ENCODE measurements at regions not wholly inside any gene's neighbourhood (a gene's known extent, or its start where the extent isn't known, plus 50 kb on each side); places are given as distances from the start of the nearest gene placed in this dataset.

GRCh38 chr5:172588380-172588779 is 52.7 kb upstream of the NEURL1B start:
- DNase-seq (ENCODE audit: low spot score): no peak

GRCh38 chr5:172587061-172587405 is 54.0 kb upstream of the NEURL1B start:
- DNase-seq (ENCODE audit: low spot score): no peak

GRCh38 chr5:172586125-172587060 is 54.7 kb upstream of the NEURL1B start:
- no peak for DNase-seq (ENCODE audit: low spot score)

GRCh38 chr5:172585114-172585513 is 55.9 kb upstream of the NEURL1B start:
- DNase-seq (ENCODE audit: low spot score): no peak

- no peak for DNase-seq (ENCODE audit: low spot score)
Observed at GRCh38 chr5:172584638-172585037, 56.4 kb upstream of the NEURL1B start.

GRCh38 chr5:172583931-172584511 is 57.0 kb upstream of the NEURL1B start:
- no peak for DNase-seq (ENCODE audit: low spot score)

- no peak for DNase-seq (ENCODE audit: low spot score)
Observed at GRCh38 chr5:172582940-172583339, 58.1 kb upstream of the NEURL1B start.

GRCh38 chr5:172581315-172581714 is 59.7 kb upstream of the NEURL1B start:
- DNase-seq (ENCODE audit: low spot score): no peak

GRCh38 chr5:172579403-172579990 is 61.6 kb upstream of the NEURL1B start:
- DNase-seq (ENCODE audit: low spot score): no peak

- no peak for DNase-seq (ENCODE audit: low spot score)
Observed at GRCh38 chr5:172577267-172577909, 63.7 kb upstream of the NEURL1B start.

- no peak for DNase-seq (ENCODE audit: low spot score)
Observed at GRCh38 chr5:172575816-172576545, 65.1 kb upstream of the NEURL1B start.

GRCh38 chr5:172575416-172575815 is 65.6 kb upstream of the NEURL1B start:
- no peak for DNase-seq (ENCODE audit: low spot score)

GRCh38 chr5:172574871-172575223 is 66.2 kb upstream of the NEURL1B start:
- DNase-seq (ENCODE audit: low spot score): no peak

- DNase-seq (ENCODE audit: low spot score): no peak
Observed at GRCh38 chr5:172573986-172574870, 66.8 kb upstream of the NEURL1B start.

GRCh38 chr5:172573120-172573882 is 67.8 kb upstream of the NEURL1B start:
- no peak for DNase-seq (ENCODE audit: low spot score)

- DNase-seq (ENCODE audit: low spot score): no peak
Observed at GRCh38 chr5:172572440-172572839, 68.6 kb upstream of the NEURL1B start.

GRCh38 chr5:172571892-172572291 is 69.2 kb upstream of the NEURL1B start:
- no peak for DNase-seq (ENCODE audit: low spot score)

GRCh38 chr5:172571413-172571812 is 69.7 kb upstream of the NEURL1B start:
- no peak for DNase-seq (ENCODE audit: low spot score)

GRCh38 chr5:172570594-172571334 is 70.3 kb upstream of the NEURL1B start:
- DNase-seq (ENCODE audit: low spot score): no peak

Data from SW480 (cell line).